DOHH2 (cell line): ENCODE measurements at regions not wholly inside any gene's neighbourhood (a gene's known extent, or its start where the extent isn't known, plus 50 kb on each side); places are given as distances from the start of the nearest gene placed in this dataset.

Source experiments
- CTCF ChIP-seq: fragments of 200-600 bp; sonication (generic); IDR thresholded peaks from one replicate; pipeline ENCODE4 v1.5.1; 2014; ENCODE audit warnings: antibody characterized with exemption, mild to moderate bottlenecking, low read depth, low read length; ENCODE audit not compliant: poor library complexity, severe bottlenecking
- EZH2phosphoT487 ChIP-seq: fragments of 200-600 bp; sonication (generic); IDR thresholded peaks from 2 replicates; pipeline ENCODE4 v1.6.1; 2017; ENCODE audit warnings: borderline replicate concordance, mild to moderate bottlenecking, antibody characterized with exemption, low read length, moderate library complexity, mixed read lengths

- TF ChIP-seq CTCF = no peak
- no peak for TF ChIP-seq EZH2phosphoT487
These were observed 409.2 kb upstream of the PLXNA2 start for GRCh38 chr1:208653426-208653825.
